Endodermal cell (in vitro differentiated cells): ENCODE measurements at regions not wholly inside any gene's neighbourhood (a gene's known extent, or its start where the extent isn't known, plus 50 kb on each side); places are given as distances from the start of the nearest gene placed in this dataset.

Source experiments
- DNase-seq: peaks from one replicate; pipeline ENCODE4 v3.0.0-alpha.2; 2017
- H3K27ac ChIP-seq: 2 replicates; pipeline ENCODE4 v1.5.1; 2013; ENCODE audit warnings: mild to moderate bottlenecking, low read depth, low read length, moderate library complexity
- H3K27me3 ChIP-seq: 2 replicates; pipeline ENCODE4 v1.6.1; 2013; ENCODE audit warnings: mild to moderate bottlenecking, low read length, moderate library complexity; ENCODE audit not compliant: insufficient read depth, control insufficient read depth, poor library complexity, severe bottlenecking
- H3K36me3 ChIP-seq: 2 replicates; pipeline ENCODE4 v1.7.0; 2013; ENCODE audit warnings: mild to moderate bottlenecking, low read length, moderate library complexity; ENCODE audit not compliant: control insufficient read depth, insufficient read depth
- H3K4me1 ChIP-seq: one replicate; pipeline ENCODE4 v1.7.0; 2013; ENCODE audit warnings: low read length; ENCODE audit not compliant: control insufficient read depth, insufficient read depth
- H3K4me3 ChIP-seq: 2 replicates; pipeline ENCODE4 v1.5.1; 2013; ENCODE audit warnings: mild to moderate bottlenecking, low read length, moderate library complexity
- H3K9ac ChIP-seq: 2 replicates; pipeline ENCODE4 v1.6.1; 2013; ENCODE audit warnings: mild to moderate bottlenecking, low read length, moderate library complexity; ENCODE audit not compliant: poor library complexity, severe bottlenecking; ENCODE audit errors: extremely low read depth
- H3K9me3 ChIP-seq: 2 replicates; pipeline ENCODE4 v1.6.1; 2013; ENCODE audit warnings: mild to moderate bottlenecking, low read length, moderate library complexity; ENCODE audit not compliant: control insufficient read depth
- H3K27ac Mint-ChIP-seq: 2 replicates; pipeline ENCODE4 v1.8.0; 2020; ENCODE audit warnings: mixed read lengths
- H3K27me3 Mint-ChIP-seq: 2 replicates; pipeline ENCODE4 v1.8.0; 2021; ENCODE audit warnings: mild to moderate bottlenecking, mixed read lengths; ENCODE audit not compliant: insufficient read depth
- H3K36me3 Mint-ChIP-seq: 2 replicates; pipeline ENCODE4 v1.8.0; 2020; ENCODE audit warnings: low read depth, mixed read lengths
- H3K4me1 Mint-ChIP-seq: 2 replicates; pipeline ENCODE4 v1.8.0; 2020; ENCODE audit warnings: mixed read lengths
- H3K4me3 Mint-ChIP-seq: 2 replicates; pipeline ENCODE4 v1.8.0; 2020; ENCODE audit warnings: mild to moderate bottlenecking, moderate library complexity, mixed read lengths
- H3K9me3 Mint-ChIP-seq: 2 replicates; pipeline ENCODE4 v1.8.0; 2020; ENCODE audit warnings: mild to moderate bottlenecking, mixed read lengths
- WGBS, 2 experiments: methylation state at CpG; one replicate each; pipeline versions ENCODE4 v1.1.5 to v1.1.7; 2013; ENCODE audit warnings: missing lambda C conversion rate in 2 of 2, mixed read lengths in 1 of 2; ENCODE audit not compliant: insufficient coverage in 1 of 2, insufficient read length in 1 of 2; 5-methylcytosine and 5-hydroxymethylcytosine counted together
- TF ChIP-seq, protein P1 (sequence below): fragments of 200-600 bp; sonication (generic); conservative IDR thresholded peaks from 2 replicates; pipeline ENCODE4 v1.5.0; 2021; ENCODE audit warnings: antibody characterized with exemption, mild to moderate bottlenecking

GRCh38 chr9:106056328-106056727, 362.0 kb downstream of the TMEM38B start:
- peaks cover 17% of the 10 kb centered on the region for H3K9me3 Mint-ChIP-seq
- no peaks in the 10 kb centered on the region for H3K27me3 ChIP-seq
- TF ChIP-seq, protein P1, sequence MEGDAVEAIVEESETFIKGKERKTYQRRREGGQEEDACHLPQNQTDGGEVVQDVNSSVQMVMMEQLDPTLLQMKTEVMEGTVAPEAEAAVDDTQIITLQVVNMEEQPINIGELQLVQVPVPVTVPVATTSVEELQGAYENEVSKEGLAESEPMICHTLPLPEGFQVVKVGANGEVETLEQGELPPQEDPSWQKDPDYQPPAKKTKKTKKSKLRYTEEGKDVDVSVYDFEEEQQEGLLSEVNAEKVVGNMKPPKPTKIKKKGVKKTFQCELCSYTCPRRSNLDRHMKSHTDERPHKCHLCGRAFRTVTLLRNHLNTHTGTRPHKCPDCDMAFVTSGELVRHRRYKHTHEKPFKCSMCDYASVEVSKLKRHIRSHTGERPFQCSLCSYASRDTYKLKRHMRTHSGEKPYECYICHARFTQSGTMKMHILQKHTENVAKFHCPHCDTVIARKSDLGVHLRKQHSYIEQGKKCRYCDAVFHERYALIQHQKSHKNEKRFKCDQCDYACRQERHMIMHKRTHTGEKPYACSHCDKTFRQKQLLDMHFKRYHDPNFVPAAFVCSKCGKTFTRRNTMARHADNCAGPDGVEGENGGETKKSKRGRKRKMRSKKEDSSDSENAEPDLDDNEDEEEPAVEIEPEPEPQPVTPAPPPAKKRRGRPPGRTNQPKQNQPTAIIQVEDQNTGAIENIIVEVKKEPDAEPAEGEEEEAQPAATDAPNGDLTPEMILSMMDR: no peak
- no peaks in the 10 kb centered on the region for H3K36me3 ChIP-seq
- peaks cover 2% of the 10 kb centered on the region for H3K4me1 Mint-ChIP-seq
- H3K4me1 ChIP-seq: no peaks in the 10 kb centered on the region
- no peak overlapping the region for H3K27ac Mint-ChIP-seq
- no peaks in the 10 kb centered on the region for H3K36me3 Mint-ChIP-seq
- H3K9me3 ChIP-seq: peaks cover 10% of the 10 kb centered on the region
- H3K4me3 ChIP-seq: no peak overlapping the region
- no peak for DNase-seq
- no peaks in the 10 kb centered on the region for H3K27me3 Mint-ChIP-seq
- H3K27ac ChIP-seq: no peak overlapping the region
- no peak overlapping the region for H3K4me3 Mint-ChIP-seq
- H3K9ac ChIP-seq: no peak overlapping the region

DNA sequence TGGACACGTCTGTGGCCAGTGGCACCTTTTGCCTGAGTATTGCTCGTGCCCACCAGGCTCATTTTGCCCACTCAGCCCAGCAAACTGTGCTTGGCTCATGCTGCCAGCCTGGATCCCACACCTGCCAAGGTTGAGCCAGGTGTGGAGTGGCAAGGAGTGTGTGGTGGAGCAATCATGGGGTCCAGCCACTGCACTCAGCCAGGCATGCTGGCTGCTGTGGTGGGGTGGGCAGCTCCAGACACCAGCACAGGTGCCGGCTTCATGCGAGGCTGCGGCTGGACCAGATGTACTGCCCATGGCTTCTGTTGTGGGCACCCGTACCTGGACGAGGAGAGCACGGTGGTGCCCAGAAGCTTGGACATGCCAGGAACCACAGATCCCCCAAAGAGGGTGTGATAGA, 364.1 kb downstream of the TMEM38B start:
- WGBS, 2 experiments: 83 to 95% methylated on average over 5 to 8 of the region's 8 CpGs
- Histone ChIP-seq H3K27me3 (no peaks in the 10 kb centered on the region), H3K9ac (no peak overlapping the region), H3K36me3 (no peaks in the 10 kb centered on the region), H3K27ac (no peak overlapping the region), H3K4me1 (no peaks in the 10 kb centered on the region), H3K4me3 (no peak overlapping the region), H3K9me3 (peaks cover 13% of the 10 kb centered on the region)
- Mint-ChIP-seq H3K4me1 (no peaks in the 10 kb centered on the region), H3K36me3 (no peaks in the 10 kb centered on the region), H3K27me3 (no peaks in the 10 kb centered on the region), H3K9me3 (peaks cover 17% of the 10 kb centered on the region), H3K4me3 (no peak overlapping the region), H3K27ac (no peak overlapping the region)
- no peak for DNase-seq
- TF ChIP-seq, protein P1: no peak

DNA sequence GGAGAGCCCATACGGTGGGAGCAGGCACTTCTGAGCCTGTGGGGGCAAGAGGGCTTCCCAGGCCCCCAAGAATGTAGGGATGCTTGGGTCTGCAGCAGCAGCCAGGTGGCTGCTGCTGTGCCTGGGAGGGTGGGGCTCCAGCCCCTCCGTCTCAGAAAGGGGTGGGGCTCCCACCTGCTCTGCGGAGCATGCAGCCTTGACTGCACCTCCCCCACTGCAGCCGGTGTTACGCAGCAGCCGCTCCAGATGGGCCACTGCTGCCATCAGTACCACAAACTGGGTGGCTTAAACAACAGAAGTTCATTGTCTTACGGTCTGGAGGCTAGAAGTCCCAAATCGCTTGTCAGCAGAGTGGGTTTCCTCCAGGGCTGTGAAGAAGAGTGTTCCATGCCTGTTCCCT, 365.5 kb downstream of the TMEM38B start:
- no peak overlapping the region for H3K4me3 ChIP-seq
- Mint-ChIP-seq H3K4me3 (no peak overlapping the region), H3K27ac (no peak overlapping the region), H3K36me3 (no peaks in the 10 kb centered on the region), H3K27me3 (no peaks in the 10 kb centered on the region), H3K4me1 (no peaks in the 10 kb centered on the region), H3K9me3 (peaks cover 15% of the 10 kb centered on the region)
- TF ChIP-seq, protein P1: no peak
- no peak overlapping the region for H3K27ac ChIP-seq
- H3K9me3 ChIP-seq: peaks cover 13% of the 10 kb centered on the region
- H3K27me3 ChIP-seq: no peaks in the 10 kb centered on the region
- H3K36me3 ChIP-seq: no peaks in the 10 kb centered on the region
- DNase-seq: no peak
- no peaks in the 10 kb centered on the region for H3K4me1 ChIP-seq
- H3K9ac ChIP-seq: no peak overlapping the region
- 92 to 95% methylated on average over 6 to 8 of the region's 8 CpGs for WGBS, 2 experiments
